GM18507 (cell line): ENCODE measurements at regions not wholly inside any gene's neighbourhood (a gene's known extent, or its start where the extent isn't known, plus 50 kb on each side); places are given as distances from the start of the nearest gene placed in this dataset.
A peak's percentile ranks its signal among the peaks of the same experiment; 100 is the strongest.
"Not testable (repeated sequence)": the region's sequence is repeated elsewhere in the genome, so short reads cannot be mapped to it uniquely, and the experiment has no call there.

ENCODE experiments used
- DNase-seq: peaks from one replicate; pipeline ENCODE4 v3.0.0; 2011; ENCODE audit warnings: low read depth; ENCODE audit not compliant: insufficient read length; ENCODE audit errors: extremely low spot score
- FAIRE-seq: peaks from 2 replicates; lab custom pipeline; 2011; peaks lifted over from hg19 to GRCh38; lab: Jason Lieb, UNC

- FAIRE-seq (no peak), DNase-seq (no peak)
These were observed 199.0 kb upstream of the NUDT6 start for GRCh38 chr4:123121241-123121907.

- DNase-seq (no peak), FAIRE-seq (no peak)
These were observed 203.1 kb upstream of the NUDT6 start for GRCh38 chr4:123125477-123125876.

DNA sequence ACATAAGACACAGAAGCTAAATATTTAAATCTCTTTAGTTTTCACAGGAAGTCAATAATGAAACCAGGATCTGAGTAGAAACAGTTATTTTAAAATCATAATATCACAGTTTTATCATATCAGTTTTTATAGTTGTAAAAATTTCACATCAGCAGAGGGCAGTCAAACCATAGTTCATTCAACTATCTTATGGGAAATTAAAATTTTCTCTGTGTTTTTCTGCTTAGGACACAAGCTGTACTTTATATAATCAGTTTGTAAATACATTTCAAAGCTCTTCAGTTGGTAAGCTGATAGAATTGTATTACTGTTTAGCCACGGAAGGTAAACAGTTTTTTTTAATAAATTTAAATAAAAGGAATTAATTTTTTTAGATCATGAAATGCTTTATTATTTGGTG lies 204.8 kb upstream of the NUDT6 start:
- FAIRE-seq = no peak

GRCh38 chr4:123127875-123128274 lies 205.5 kb upstream of the NUDT6 start:
- no peak for DNase-seq
- FAIRE-seq = no peak

More for the DNA sequence above, 204.8 kb upstream of the NUDT6 start:
- no peak for DNase-seq

DNA sequence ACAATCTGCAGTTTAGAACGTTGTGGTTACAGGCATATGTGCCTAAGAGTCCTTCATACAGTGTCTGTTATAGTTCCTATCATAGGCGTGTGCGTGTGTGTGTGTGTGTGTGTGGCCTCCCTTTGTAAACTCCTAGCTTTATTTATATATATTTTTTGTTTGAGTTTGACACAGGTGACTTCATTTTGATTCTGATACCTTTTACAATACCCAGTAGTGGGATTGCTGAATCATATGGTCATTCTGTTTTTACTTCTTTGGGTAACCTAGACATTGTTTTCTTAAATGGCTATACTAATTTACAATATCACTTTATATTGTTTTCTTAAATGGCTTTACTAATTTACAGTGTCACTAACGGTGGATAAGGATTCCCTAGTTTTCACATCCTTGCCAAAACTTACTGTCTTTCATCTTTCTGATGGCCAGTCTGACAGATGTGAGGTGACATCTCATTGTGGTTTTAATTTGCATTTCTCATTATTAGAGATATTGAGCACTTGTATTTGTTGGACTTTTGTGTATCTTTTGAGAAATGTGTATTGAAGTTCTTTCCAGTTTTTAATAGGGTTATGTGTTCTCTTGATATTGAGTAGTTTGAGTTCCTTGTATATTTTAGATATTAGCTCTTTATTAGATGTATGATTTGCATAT lies 211.1 kb upstream of the NUDT6 start:
- FAIRE-seq (peak; percentile 26), DNase-seq (no peak)

- FAIRE-seq (no peak), DNase-seq (no peak)
These were observed 222.2 kb upstream of the NUDT6 start for GRCh38 chr4:123144616-123145015.

DNA sequence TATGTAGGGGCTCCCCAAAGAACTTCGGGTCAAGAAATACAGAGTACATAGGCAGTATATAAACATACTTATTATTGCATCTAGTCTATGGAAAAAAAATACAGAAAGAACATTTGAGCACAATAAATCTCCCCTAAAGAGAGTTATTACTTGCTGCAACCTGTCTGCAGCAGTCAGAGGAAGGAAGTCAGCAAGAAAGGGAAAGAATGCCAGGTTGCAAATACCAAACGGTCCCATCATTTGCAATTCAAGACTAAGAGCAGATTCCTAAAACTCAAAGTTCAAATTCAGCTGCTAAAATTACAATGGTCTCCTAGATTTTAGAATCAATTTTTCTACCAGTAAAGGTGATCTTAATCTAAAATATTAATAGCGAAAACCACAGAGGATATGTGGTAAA lies 236.2 kb upstream of the NUDT6 start:
- DNase-seq = no peak
- no peak for FAIRE-seq

DNA sequence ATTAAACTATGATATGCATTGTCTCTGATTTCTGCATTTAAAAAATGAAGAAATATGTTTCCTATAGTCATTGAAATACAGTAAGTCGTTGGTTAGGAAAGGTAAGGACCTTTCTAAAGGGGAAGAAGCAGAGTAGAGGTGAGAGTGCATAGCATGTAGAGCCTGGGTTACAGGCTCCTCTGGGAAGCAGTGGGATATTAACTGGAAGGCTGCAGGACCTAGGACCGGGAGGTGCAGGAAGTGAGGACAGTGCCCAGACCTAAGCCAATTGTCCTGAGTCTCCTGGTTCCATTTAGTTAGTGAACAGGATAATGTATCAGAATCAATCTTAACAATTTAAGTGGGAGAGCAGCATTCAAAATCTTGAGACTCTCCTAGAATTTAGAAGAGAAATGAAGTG lies 237.1 kb upstream of the NUDT6 start:
- DNase-seq = no peak
- no peak for FAIRE-seq

- FAIRE-seq (no peak), DNase-seq (no peak)
These were observed 233.7 kb upstream of the SPRY1 start for GRCh38 chr4:123162859-123163258.

GRCh38 chr4:123163501-123163900 lies 233.1 kb upstream of the SPRY1 start:
- FAIRE-seq (no peak), DNase-seq (no peak)

DNA sequence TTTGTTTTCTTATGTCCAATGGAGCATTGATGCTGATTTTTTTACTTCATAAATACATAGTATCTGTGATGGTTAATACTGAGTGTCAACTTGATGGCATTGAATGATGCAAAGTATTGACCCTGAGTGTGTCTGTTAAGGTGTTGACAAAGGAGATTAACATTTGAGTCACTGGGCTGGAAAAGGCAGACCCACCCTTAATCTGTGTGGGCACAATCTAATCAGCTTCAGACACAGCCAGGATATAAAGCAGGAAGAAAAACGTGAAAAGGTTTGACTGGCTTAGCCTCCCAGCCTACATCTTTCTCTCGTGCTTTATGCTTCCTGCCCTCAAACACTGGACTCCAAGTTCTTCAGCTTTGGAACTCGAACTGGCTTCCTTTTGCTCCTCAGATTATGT lies 230.6 kb upstream of the SPRY1 start:
- no peak for DNase-seq

DNA sequence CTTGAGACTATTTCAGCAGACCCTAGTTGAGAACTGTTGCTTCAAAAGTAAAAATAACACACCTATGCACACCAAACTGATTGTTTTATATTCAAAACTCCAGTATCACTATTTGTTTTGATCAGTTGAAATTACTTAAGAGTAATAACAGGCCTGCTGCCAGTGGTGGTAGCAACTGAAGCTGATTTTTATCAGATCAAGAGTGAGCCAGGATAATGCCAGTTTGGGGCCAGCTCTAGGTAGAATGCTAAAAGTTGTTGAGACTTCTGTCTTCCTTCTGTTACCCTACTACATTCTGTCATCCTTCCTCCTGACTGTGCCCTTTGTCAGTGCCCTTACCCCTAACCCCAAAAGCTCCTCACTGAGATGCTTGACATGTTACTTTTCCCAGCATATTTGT lies 228.7 kb upstream of the SPRY1 start:
- DNase-seq (no peak), FAIRE-seq (no peak)

More for the DNA sequence above, 230.6 kb upstream of the SPRY1 start:
- no peak for FAIRE-seq

DNA sequence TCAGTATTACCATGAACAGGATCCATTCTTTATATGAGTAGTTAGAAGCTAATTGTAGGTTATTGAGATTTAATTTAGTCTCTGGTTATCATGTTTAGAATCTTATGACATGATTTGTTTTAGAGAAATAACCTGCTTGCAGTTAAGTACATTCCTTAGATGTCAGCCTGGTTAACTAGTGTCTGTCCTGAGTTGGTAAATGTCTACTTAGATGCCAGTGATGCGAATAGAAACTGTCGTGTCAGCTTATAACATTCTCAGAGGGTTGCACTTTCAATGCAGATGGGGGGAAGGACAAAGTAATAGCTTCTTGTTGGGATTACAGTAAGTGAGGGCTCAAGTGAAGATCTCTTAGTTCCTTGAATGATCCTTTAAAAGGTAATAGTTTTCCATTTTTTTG lies 227.8 kb upstream of the SPRY1 start:
- DNase-seq = no peak
- FAIRE-seq = no peak

- no peak for DNase-seq
- FAIRE-seq = no peak
These were observed 225.8 kb upstream of the SPRY1 start for GRCh38 chr4:123170843-123171242.

- DNase-seq = no peak
- FAIRE-seq = no peak
These were observed 220.0 kb upstream of the SPRY1 start for GRCh38 chr4:123176605-123177004.

DNA sequence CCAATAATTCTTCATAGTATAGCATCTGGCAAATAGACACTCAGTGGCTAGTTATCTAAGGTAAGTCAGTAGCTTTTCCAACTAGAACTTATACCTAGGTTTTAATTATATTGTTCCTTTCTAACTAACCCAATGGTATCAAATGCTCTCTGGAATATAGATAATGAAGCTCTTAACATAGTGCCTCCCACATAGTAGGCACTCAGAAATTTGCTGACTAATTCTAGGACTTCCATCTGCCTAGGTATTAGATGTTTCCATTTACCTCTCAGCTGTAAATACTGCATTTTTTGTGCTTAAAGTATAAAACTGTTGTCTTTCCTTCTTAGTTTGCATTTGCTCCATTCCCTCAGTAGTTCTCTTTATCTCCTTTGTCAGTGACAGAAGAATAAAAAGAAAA lies 214.3 kb upstream of the SPRY1 start:
- FAIRE-seq = no peak
- DNase-seq = no peak

DNA sequence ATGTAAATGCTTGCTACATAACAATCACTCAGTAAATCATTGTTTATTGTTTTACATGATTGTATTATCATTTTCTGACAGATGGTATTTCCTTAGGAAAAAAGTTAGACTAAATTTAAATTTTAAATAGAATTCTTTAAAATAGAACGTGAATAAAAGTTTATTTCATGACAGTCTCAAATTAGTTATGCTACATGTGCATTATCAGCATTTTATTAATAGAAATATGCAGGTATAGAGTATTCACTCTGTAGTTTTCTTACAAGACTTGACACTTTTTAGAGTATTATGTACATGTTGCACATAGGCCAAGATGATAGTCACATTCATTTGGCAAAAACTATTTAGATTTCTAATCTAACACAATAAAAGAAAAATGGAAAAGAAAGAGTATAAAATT lies 213.3 kb upstream of the SPRY1 start:
- FAIRE-seq = no peak

DNA sequence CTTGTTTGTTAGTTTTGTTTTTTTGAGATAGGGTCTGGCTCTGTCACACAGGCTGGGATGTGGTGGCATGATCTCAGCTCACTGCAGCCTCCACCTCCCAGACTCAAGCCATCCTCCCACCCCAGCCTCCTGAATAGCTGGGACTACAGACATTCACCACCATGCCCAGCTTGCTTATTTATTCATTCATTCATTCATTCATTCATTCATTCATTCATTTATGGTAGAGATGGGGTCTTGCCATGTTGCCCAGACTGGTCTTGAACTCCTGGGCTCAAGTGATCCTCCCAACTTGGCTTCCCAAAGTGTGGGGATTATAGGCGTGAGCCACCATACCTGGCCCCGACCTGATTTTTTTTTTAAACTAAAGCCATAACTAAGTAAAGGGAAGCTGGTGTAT lies 212.8 kb upstream of the SPRY1 start:
- FAIRE-seq, DNase-seq: not testable (repeated sequence)

More for the DNA sequence above, 213.3 kb upstream of the SPRY1 start:
- DNase-seq = no peak

DNA sequence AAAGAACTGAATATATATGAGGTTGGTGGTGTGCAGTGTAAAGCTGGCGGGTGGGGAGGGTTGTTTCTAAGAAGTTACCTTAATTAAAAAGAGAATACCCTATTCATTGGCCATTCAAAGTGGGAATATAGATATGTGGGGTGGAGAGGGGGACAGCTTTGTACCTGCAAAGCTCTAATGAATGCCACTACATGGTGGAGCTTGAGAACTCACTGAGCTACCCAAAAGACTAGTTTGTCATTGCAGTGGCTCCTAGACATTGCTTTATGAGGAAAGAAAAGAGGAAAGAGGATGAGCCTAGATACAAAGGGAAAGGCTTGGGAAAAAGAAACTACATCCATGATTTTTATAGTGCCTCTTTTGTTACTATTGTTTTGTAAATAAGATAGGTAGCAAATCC lies 209.9 kb upstream of the SPRY1 start:
- DNase-seq (no peak), FAIRE-seq (no peak)

DNA sequence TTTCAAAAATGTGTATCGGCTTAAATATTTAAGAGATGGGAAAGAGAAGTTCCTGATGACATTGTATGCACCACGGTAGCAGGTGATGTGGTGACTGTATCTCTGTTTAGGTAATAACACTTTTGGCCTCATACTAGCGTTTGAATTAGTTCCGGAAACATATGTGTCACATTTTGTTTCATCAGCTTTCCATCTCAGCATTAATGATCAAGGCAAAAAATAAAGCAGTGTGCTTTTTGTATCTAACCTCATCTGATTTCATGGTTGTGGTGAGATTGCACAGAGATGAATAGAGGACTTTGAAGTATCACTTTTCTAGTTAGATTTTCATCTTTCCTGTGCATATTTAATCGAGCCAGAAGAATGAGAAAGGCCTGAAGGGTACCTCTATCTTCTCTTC lies 206.4 kb upstream of the SPRY1 start:
- no peak for FAIRE-seq

GRCh38 chr4:123191728-123192127 lies 204.9 kb upstream of the SPRY1 start:
- no peak for FAIRE-seq
- DNase-seq = no peak

More for the DNA sequence above, 206.4 kb upstream of the SPRY1 start:
- DNase-seq = no peak
